Bronchial epithelial cell (primary cell): ENCODE measurements at regions not wholly inside any gene's neighbourhood (a gene's known extent, or its start where the extent isn't known, plus 50 kb on each side); places are given as distances from the start of the nearest gene placed in this dataset.
"Not testable (repeated sequence)": the region's sequence is repeated elsewhere in the genome, so short reads cannot be mapped to it uniquely, and the experiment has no call there.

ENCODE experiments used
- DNase-seq: peaks from one replicate; pipeline ENCODE4 v3.0.0-alpha.2; 2010; ENCODE audit warnings: low read depth
- FAIRE-seq: peaks from 2 replicates; lab custom pipeline; 2011; peaks lifted over from hg19 to GRCh38; lab: Jason Lieb, UNC
- H3K27me3 ChIP-seq: 2 replicates; pipeline ENCODE4 v1.5.1; 2011; ENCODE audit warnings: low read length; ENCODE audit not compliant: control insufficient read depth, insufficient read depth
- H3K36me3 ChIP-seq: 2 replicates; pipeline ENCODE4 v1.5.1; 2011; ENCODE audit warnings: low read length; ENCODE audit not compliant: control insufficient read depth, insufficient read depth
- H3K4me3 ChIP-seq: 2 replicates; pipeline ENCODE4 v1.5.1; 2011; ENCODE audit warnings: mild to moderate bottlenecking, low read depth, low read length, control low read depth
- CTCF ChIP-seq: IDR thresholded peaks from 2 replicates; pipeline ENCODE4 v1.5.1; 2011; ENCODE audit warnings: mild to moderate bottlenecking, moderate library complexity, low read length, control low read depth, inconsistent platforms; ENCODE audit not compliant: insufficient read depth, severe bottlenecking

GRCh38 chr5:92945605-92946097, 635.4 kb downstream of the NR2F1-AS1 start:
- no peak for TF ChIP-seq CTCF
- Histone ChIP-seq H3K4me3 (no peak overlapping the region), H3K27me3 (no peaks in the 10 kb centered on the region), H3K36me3 (no peaks in the 10 kb centered on the region)
- DNase-seq (no peak), FAIRE-seq (no peak)

- no peak for TF ChIP-seq CTCF
- no peaks in the 10 kb centered on the region for H3K27me3 ChIP-seq
- H3K4me3 ChIP-seq = no peak overlapping the region
- FAIRE-seq (no peak), DNase-seq (peak; percentile 4)
- H3K36me3 ChIP-seq = no peaks in the 10 kb centered on the region
Measured at GRCh38 chr5:92944903-92945604, 636.0 kb downstream of the NR2F1-AS1 start.

DNA sequence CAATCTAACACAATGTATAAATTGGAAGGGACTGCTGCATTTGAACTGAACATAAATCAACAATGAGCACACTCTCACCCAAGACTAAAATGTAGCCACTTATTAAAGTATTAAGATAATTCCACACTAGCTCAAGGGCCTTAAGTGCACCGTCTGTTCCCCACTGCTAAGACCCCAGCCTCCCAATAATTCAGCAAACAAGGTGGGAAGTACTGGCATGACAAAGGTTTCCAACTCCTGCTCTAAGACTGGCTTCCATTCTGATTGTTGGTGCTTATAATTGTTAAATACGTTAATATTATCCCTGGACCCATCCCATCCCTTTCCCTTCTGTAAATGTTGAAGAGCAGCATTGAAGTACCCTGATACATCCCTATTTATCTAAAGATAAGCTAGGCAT, 636.7 kb downstream of the NR2F1-AS1 start:
- Histone ChIP-seq H3K27me3 (no peaks in the 10 kb centered on the region), H3K4me3 (no peak overlapping the region), H3K36me3 (no peaks in the 10 kb centered on the region)
- FAIRE-seq (no peak), DNase-seq (no peak)
- no peak for TF ChIP-seq CTCF

DNA sequence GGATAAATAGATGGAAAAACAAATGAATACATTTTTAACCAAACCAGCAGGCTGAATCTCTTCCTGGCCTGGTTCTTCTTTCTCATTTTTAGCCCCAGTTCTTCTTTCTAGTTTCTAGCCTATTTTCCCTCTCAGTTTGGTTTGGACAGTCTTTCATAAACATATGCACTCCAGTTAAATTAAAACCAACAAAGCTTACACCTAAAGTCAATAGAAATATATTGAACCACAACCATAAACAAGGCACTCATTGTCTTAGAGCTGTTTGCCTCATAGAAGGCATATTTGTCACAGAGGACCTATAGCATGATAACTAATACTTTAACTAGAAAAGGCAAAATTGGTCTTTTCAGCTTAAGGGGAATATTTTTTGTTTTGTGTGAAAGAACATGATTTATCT, 638.3 kb downstream of the NR2F1-AS1 start:
- DNase-seq = no peak
- no peak for FAIRE-seq
- no peak overlapping the region for H3K4me3 ChIP-seq
- no peaks in the 10 kb centered on the region for H3K36me3 ChIP-seq
- H3K27me3 ChIP-seq = no peaks in the 10 kb centered on the region
- TF ChIP-seq CTCF = no peak

DNA sequence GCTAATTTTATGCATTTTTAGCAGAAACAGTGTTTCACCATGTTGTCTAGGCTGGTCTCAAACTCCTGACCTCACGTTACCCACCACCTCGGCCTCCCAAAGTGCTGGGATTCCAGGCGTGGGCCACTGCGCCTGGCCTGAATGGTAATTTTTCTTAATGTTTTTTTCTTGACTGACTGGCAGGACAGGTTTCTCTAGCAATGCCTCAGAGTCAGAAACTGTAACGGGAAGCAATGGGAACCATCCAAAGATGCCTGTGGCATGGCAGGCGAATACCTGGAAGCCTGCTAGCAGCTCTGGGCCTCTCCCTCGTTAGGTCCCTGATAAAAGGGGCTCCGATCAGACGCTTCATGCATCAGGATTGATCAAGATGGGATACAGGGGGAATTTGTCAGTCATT, 639.2 kb downstream of the NR2F1-AS1 start:
- no peaks in the 10 kb centered on the region for H3K27me3 ChIP-seq
- TF ChIP-seq CTCF = no peak
- DNase-seq = peak; percentile 29
- no peak for FAIRE-seq
- H3K36me3 ChIP-seq = no peaks in the 10 kb centered on the region
- no peak overlapping the region for H3K4me3 ChIP-seq

DNA sequence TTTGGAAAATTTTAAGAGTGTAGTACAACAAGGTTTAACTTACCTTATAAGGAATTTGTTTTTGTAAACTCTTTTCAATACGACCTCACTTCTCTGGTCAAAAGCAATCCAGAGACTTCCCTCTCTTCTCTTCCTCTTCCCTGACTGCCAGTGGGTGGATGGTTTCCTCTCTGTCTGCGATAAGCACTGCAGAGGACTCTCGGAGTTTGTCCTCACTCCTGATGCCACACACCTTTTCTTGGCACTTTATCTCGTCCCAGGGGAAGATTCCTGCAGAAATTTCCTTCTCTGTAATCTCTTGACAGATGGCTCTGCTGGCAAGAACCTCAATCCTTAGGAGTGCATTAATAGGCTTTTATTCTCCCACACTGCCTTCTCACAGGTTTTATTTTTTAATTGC, 641.6 kb downstream of the NR2F1-AS1 start:
- H3K4me3 ChIP-seq = no peak overlapping the region
- DNase-seq (no peak), FAIRE-seq (no peak)
- no peaks in the 10 kb centered on the region for H3K27me3 ChIP-seq
- TF ChIP-seq CTCF = no peak
- H3K36me3 ChIP-seq = no peaks in the 10 kb centered on the region

- not testable (repeated sequence) for FAIRE-seq, H3K27me3 ChIP-seq, DNase-seq, H3K36me3 ChIP-seq, H3K4me3 ChIP-seq
Measured at GRCh38 chr5:92937396-92937795, 643.6 kb downstream of the NR2F1-AS1 start.
